BE2C (cell line): ENCODE measurements at regions not wholly inside any gene's neighbourhood (a gene's known extent, or its start where the extent isn't known, plus 50 kb on each side); places are given as distances from the start of the nearest gene placed in this dataset.

ENCODE experiments used
- DNase-seq: peaks from one replicate; pipeline ENCODE4 v3.0.0-alpha.2; 2020
- H3K27me3 ChIP-seq: fragments of 250-450 bp; sonication (Bioruptor Pico); 2 replicates; pipeline ENCODE4 v1.5.1; 2020; ENCODE audit warnings: mild to moderate bottlenecking
- H3K36me3 ChIP-seq: fragments of 250-450 bp; sonication (Bioruptor Pico); 2 replicates; pipeline ENCODE4 v1.5.1; 2020; ENCODE audit warnings: mild to moderate bottlenecking
- H3K4me1 ChIP-seq: fragments of 250-450 bp; sonication (Bioruptor Pico); 2 replicates; pipeline ENCODE4 v1.5.1; 2020
- H3K4me3 ChIP-seq: 2 replicates; pipeline ENCODE4 v1.5.1; 2011; ENCODE audit warnings: low read depth, low read length
- H3K9me3 ChIP-seq: fragments of 250-450 bp; sonication (Bioruptor Pico); 2 replicates; pipeline ENCODE4 v1.5.1; 2020
- CTCF ChIP-seq: IDR thresholded peaks from 2 replicates; pipeline ENCODE4 v1.5.1; 2012; ENCODE audit warnings: mild to moderate bottlenecking, low read depth, low read length

GRCh38 chr4:117664706-117665444 lies 369.4 kb upstream of the NDST3 start:
- no peak for TF ChIP-seq CTCF
- DNase-seq: no peak

GRCh38 chr4:117676153-117676552 lies 358.1 kb upstream of the NDST3 start:
- no peak for TF ChIP-seq CTCF
- Histone ChIP-seq H3K4me1 (peaks cover 12% of the 10 kb centered on the region), H3K4me3 (no peak overlapping the region), H3K36me3 (no peaks in the 10 kb centered on the region), H3K9me3 (no peaks in the 10 kb centered on the region; the same call in 1 of the 2 replicates), H3K27me3 (no peaks in the 10 kb centered on the region)
- DNase-seq: peak; percentile 39

More at GRCh38 chr4:117664706-117665444, 369.4 kb upstream of the NDST3 start:
- Histone ChIP-seq H3K36me3 (no peaks in the 10 kb centered on the region), H3K4me3 (no peak overlapping the region), H3K4me1 (no peaks in the 10 kb centered on the region), H3K9me3 (no peaks in the 10 kb centered on the region), H3K27me3 (no peaks in the 10 kb centered on the region)

GRCh38 chr4:117678861-117679260 lies 355.4 kb upstream of the NDST3 start:
- DNase-seq: no peak

GRCh38 chr4:117691572-117692351 lies 342.5 kb upstream of the NDST3 start:
- Histone ChIP-seq H3K4me3 (no peak overlapping the region), H3K36me3 (no peaks in the 10 kb centered on the region)

More at GRCh38 chr4:117678861-117679260, 355.4 kb upstream of the NDST3 start:
- Histone ChIP-seq H3K4me3 (no peak overlapping the region), H3K27me3 (no peaks in the 10 kb centered on the region), H3K9me3 (no peaks in the 10 kb centered on the region; the same call in 1 of the 2 replicates), H3K4me1 (peaks cover 11% of the 10 kb centered on the region), H3K36me3 (no peaks in the 10 kb centered on the region)
- no peak for TF ChIP-seq CTCF

GRCh38 chr4:117692538-117692937 lies 341.7 kb upstream of the NDST3 start:
- Histone ChIP-seq H3K4me3 (no peak overlapping the region), H3K4me1 (peaks cover 4% of the 10 kb centered on the region; the same call in 1 of the 2 replicates), H3K27me3 (no peaks in the 10 kb centered on the region), H3K36me3 (no peaks in the 10 kb centered on the region), H3K9me3 (no peaks in the 10 kb centered on the region)
- DNase-seq: peak; percentile 40
- TF ChIP-seq CTCF: peak; percentile 45

More at GRCh38 chr4:117691572-117692351, 342.5 kb upstream of the NDST3 start:
- Histone ChIP-seq H3K9me3 (no peaks in the 10 kb centered on the region), H3K4me1 (peaks cover 4% of the 10 kb centered on the region; the same call in 1 of the 2 replicates), H3K27me3 (no peaks in the 10 kb centered on the region)
- TF ChIP-seq CTCF: no peak
- no peak for DNase-seq
